ENCODE measurements at regions not wholly inside any gene's neighbourhood (a gene's known extent, or its start where the extent isn't known, plus 50 kb on each side); places are given as distances from the start of the nearest gene placed in this dataset.
"Not testable (repeated sequence)": the region's sequence is repeated elsewhere in the genome, so short reads cannot be mapped to it uniquely, and the experiment has no call there.

DNA sequence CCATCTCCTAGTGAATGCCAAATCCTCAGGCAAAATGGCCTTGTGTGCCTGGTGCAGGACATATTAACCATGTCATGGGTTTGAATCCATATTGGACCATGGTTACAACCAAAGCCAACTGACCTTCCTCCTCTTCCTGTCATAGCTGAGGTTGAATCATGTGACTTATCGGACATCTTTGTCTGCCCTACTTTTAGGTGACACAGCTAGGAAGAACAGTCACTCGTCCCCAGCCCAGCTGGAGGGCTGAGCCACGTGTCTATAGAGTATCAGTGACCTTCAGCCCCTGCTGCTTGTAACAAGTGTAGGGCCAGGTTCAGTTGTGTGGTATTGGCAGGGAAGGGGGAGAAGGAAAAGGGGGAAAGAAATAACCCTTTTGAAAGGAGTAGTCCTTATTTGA, 225.2 kb downstream of the KTN1 start:
- no peak for DNase-seq (ENCODE audit: low read depth)

- peak; percentile 57 for DNase-seq (ENCODE audit: low read depth)
Measured at GRCh38 chr14:55807053-55807880, 227.3 kb downstream of the KTN1 start.

- no peak for DNase-seq (ENCODE audit: low read depth)
Measured at GRCh38 chr14:55807881-55808379, 227.9 kb downstream of the KTN1 start.

DNA sequence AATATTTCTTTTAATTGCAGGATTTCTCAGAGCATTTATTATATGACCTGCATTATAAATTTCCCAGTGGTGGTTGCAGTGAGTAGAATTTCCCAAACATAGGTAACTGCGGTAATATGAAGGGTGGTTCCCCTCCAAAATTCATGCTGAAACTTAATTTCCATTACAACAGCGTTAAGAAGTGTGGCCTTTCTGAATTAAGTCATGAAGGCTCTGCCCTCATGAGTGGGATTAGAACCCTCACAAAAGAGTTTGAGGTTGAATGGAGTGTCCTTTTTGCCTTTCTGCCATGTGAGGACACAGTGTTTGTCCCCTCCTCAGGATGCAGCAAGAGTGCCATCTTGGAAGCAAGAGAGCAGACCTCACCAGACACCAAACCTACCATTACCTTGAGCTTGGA, 233.6 kb downstream of the KTN1 start:
- no peak for DNase-seq (ENCODE audit: low read depth)

DNA sequence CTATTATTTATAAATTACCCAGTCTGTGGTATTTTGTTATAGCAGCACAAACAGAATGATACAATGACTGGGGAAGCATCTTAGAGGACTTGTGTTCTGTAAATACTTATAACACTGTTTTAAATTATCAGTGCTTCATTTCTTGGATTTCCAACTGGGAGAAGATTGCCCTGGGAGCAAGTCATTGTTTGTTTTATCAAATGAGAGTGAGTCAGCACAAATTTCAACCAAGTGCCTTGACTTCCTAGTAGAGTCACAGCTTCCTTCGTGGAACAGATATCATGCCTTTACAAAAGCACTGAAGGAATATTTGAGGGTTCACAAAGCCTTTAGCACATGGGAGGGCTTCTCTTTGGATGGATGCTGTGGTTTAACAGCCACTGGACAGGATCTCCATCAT, 234.1 kb downstream of the KTN1 start:
- DNase-seq (ENCODE audit: low read depth) = no peak

- DNase-seq (ENCODE audit: low read depth) = no peak
Measured at GRCh38 chr14:55814873-55815272, 234.9 kb downstream of the KTN1 start.

- no peak for DNase-seq (ENCODE audit: low read depth)
Measured at GRCh38 chr14:55816225-55816624, 236.2 kb downstream of the KTN1 start.

- DNase-seq (ENCODE audit: low read depth) = no peak
Measured at GRCh38 chr14:55819610-55820304, 239.8 kb downstream of the KTN1 start.

- no peak for DNase-seq (ENCODE audit: low read depth)
Measured at GRCh38 chr14:55822906-55823305, 242.9 kb downstream of the KTN1 start.

DNA sequence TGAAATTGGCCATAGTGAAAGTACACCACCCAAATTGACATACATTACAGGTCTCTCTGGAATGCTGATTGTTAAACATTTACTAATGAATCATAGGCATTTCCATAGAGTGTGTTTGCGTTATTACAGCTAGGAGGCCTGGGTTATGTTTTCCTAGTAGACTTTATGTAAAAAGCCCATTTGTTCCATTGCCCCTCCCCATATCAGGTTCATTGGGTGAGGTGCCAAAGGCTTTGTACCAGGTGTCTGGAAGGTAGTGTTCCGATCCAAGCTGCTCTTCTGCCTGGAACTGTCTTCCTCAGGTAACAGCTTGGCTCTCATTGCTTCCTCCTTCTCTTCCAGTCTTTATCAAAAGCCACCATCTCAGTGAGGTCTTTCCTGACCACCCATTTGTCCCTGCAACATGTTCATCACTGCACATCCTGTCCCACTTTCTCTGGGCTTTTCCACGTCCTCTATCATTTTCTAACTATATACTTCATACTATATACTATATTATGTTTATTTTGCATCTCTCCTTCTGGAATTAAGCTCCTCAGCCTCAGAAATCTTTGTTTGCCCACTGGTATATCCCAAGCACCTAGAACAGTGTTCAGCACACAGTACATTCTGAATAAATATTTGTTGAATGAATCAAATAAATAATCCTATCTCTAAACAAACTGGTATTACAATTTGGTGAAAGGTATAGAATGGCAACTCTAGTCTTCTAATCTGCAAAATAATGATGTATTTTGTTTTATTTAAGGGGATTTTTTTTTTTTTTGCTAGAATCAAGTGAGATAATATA, 252.3 kb downstream of the KTN1 start:
- DNase-seq (ENCODE audit: low read depth) = no peak

DNA sequence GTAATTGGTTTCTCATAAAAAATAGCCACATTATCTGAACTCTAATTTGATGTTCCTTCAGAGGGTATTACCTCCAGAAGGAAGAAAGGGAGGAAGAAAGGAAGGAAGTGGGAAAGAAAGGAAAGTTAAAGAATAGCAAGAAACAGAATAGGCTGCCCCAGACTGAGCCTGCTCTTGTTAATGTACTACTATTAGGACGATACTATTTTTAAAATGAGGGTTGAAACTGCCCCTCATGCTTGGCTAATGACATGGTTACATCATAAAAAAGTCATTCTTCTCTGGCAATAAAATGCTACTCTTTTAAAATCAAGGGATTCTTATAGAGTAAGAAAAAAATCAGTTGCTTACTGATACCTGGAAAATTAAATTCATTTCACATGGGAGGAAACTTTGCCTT, 253.0 kb downstream of the KTN1 start:
- DNase-seq (ENCODE audit: low read depth) = no peak

GRCh38 chr14:55834390-55834789, 254.4 kb downstream of the KTN1 start:
- no peak for DNase-seq (ENCODE audit: low read depth)

- no peak for DNase-seq (ENCODE audit: low read depth)
Measured at GRCh38 chr14:55835985-55836384, 256.0 kb downstream of the KTN1 start.

GRCh38 chr14:55837467-55837866, 257.5 kb downstream of the KTN1 start:
- DNase-seq (ENCODE audit: low read depth) = no peak

GRCh38 chr14:55838529-55839052, 258.6 kb downstream of the KTN1 start:
- DNase-seq (ENCODE audit: low read depth) = no peak

DNA sequence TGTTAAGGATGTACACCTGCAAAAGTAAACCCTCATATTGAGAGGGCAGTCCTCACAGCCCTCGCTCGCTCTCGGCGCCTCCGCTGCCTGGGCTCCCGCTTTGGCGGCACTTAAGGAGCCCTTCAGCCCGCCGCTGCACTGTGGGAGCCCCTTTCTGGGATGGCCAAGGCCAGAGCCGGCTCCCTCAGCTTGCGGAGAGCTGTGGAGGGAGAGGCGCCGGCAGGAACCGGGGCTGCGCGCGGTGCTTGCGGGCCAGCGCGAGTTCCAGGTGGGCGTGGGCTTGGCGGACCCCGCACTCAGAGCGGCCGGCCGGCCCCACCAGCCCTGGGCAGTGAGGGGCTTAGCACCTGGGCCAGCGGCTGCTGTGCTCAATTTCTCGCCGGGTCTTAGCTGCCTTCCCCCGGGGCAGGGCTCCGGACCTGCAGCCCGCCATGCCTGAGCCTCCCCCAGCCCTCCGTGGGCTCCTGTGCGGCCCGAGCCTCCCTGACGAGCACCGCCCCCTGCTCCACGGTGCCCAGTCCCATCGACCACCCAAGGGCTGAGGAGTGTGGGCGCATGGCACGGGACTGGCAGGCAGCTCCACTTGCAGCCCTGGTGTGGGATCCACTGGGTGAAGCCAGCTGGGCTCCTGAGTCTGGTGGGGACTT, 259.4 kb downstream of the KTN1 start:
- not testable (repeated sequence) for DNase-seq (ENCODE audit: low read depth)

DNA sequence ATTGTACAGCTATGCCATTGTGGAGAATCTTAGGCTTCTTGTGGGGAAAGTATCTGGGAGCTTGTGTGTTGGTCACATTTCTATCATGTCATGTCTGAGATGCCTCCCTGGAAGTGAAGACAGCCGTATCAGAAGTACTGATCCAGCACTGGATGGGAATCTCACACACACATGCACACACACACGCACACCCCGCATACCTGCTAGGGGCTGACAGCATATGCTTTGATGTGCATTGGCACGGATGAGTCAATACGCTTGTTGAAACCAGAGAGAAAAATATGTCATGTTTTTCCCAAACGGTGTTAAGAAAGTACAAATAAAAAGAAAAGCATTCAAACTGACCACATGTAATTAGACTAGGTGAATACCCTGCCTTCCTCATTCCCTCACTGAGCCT, 260.8 kb downstream of the KTN1 start:
- DNase-seq (ENCODE audit: low read depth) = no peak

DNA sequence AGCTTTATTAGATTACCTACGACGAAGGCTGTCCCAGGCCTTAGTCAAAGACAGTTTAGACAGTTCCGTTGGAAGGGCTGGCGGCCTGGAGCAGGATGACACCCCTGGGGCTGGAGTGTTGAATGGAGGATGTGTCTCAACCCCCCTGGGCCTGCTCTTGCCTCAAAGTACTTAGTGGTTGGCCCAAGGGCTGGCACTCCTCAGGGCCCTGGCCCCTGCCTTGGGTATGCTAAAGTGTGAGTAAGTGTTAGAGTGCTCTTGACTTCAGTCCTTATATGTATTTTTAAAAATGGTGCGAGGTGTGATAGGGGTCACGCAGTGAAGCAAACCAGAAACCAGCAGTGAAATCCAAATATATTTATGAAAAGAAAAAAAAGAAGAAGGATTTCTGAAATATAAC, 261.6 kb downstream of the KTN1 start:
- DNase-seq (ENCODE audit: low read depth) = no peak

GRCh38 chr14:55843718-55844403, 263.9 kb downstream of the KTN1 start:
- DNase-seq (ENCODE audit: low read depth) = no peak

DNA sequence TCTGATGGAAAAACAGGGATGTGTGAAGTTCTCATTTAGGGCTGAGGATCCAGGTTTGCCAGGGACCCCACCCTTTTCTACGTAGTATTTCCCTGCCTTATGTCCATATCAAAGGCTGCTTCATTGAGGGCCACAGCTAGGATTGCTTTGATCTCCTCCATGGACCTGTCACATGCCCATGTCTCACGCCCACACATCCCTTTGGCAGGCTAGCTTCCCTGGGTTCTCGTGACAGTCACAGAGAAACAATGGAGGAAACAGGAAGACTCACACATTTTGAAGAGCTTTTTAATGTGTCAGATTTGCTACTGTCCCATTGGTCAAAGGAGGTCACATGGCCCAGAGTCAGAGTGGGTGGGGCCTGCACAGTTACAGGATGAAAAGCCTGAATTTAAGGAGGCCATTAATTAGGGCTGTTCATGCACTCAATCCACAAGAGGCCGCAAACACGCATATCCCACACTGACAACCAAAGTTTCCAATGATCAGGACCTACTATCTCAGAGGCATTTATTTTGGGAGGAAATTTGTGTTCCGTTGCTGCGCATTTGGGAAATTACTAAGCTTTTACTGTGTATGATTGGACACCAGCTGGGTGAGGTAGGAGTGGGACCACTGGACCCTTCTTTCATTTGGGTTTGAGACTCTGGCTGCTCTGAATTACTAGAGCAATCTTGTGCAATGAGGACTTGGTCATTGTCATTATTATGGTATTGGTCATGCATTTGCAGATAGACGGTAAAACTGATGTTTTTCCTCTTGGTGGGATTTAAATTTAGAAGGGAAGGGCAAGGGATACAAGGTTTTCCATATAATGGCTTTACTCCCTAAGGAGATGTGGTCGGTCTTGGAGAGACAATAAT, 266.2 kb downstream of the KTN1 start:
- no peak for DNase-seq (ENCODE audit: low read depth)

Measured in stimulated activated CD8-positive, alpha-beta memory T cell treated with anti-CD3 and anti-CD28 coated beads, Interleukin-15, amount 100 ng/mL, for 1 hour (primary cell).